ENCODE measurements at regions not wholly inside any gene's neighbourhood (a gene's known extent, or its start where the extent isn't known, plus 50 kb on each side); places are given as distances from the start of the nearest gene placed in this dataset.
"Not testable (repeated sequence)": the region's sequence is repeated elsewhere in the genome, so short reads cannot be mapped to it uniquely, and the experiment has no call there.

- not testable (repeated sequence) for DNase-seq (ENCODE audit: low read depth)
Observed at GRCh38 chr13:18322821-18323220, 858.8 kb downstream of the TUBA3C start.

DNA sequence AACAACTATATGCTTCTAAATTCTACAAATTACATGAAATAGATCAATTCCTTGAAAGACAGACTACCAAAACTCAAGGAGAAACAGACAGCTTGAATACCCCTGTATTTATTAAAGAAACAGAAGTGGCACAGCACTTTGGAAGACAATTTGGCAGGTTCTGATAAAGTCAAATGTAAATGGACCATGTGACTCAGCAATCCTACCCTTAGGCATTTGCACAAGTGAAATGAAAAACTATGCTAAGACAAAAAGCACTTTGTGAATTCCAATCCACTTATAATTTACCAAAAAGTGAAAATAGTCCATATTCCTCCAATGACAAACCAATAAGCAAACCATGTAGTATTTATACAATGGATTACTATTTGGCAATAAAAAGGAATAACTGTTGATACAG is 862.0 kb downstream of the TUBA3C start:
- DNase-seq (ENCODE audit: low read depth), result not testable (repeated sequence)

GRCh38 chr13:18303240-18303813 is 878.3 kb downstream of the TUBA3C start:
- peak; percentile 58 for DNase-seq (ENCODE audit: low read depth)

DNA sequence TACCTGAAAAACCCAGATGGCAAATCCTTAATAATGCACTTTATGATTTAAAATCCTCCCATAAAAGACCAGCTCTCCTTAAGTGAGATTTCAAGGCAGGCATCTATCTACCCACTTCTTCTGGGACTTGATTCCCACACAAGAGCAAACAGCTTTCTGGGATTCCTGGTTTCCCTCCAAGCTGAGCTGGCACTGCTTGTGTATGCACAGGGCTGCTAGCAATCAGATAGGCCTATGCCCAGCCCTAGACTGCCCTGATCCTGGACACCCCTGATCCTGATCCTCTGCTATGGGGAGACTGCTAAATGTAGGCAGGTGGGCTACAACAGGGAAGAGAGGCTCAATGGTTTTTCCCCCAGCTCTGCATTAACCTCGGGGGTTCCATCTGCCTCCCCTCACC is 880.7 kb downstream of the TUBA3C start:
- not testable (repeated sequence) for DNase-seq (ENCODE audit: low read depth)

DNA sequence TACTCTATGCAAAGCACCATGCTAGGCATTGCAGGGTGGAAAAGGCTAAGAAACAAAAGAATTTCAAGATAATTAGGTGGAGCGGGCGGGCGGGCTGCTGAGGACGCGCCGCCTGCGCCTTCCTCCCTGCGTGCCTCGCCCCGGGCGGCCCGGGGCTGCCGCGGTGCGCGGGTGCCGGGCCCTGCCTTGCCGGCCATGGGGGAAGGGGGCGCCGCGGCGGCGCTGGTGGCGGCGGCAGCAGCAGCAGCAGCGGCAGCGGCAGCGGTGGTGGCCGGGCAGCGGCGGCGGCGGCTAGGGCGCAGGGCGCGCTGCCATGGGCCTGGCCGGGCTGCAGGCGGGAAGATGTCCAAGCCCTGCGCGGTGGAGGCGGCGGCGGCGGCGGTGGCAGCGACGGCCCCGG is 884.3 kb downstream of the TUBA3C start:
- DNase-seq (ENCODE audit: low read depth), result not testable (repeated sequence)

DNA sequence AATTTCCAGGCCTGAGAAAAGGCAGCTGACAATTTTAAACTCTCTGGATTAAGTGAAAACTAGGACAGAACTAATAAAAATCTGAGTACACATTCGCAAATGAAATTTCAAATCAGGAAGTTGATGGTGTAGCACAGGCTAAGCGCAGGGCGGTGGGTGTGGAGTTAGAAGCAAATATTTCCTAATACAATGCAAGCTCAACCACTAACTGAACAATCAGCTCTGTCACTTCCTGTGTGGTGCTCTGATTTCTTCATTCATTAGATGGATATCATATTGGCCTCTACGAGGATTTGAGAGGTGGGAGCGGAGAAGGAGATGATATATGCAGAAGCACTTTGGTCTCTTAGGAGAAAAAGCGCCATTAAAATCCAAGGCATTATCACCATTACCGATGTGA is 885.0 kb downstream of the TUBA3C start:
- DNase-seq (ENCODE audit: low read depth), result not testable (repeated sequence)

DNA sequence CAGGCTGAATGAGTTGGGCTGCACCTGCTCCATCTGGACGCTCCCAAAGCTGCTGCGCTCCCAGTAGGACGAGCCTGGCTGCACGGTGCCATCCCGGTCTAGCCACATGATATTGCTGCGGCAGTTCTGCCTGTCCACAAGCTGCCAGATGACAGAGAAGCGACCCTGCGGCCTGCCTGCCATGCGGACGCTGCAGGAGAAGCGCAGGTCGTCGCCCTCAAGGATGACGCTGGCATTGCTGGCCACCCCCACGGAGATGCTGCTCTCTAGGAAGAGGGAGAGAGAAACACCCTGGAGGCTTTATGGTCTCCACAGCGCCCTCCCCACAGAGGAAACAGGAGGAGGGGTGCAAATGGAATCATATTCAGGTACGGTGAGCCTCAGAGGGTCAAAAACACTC is 887.3 kb downstream of the TUBA3C start:
- not testable (repeated sequence) for DNase-seq (ENCODE audit: low read depth)

- not testable (repeated sequence) for DNase-seq (ENCODE audit: low read depth)
Observed at GRCh38 chr13:18286848-18287247, 894.8 kb downstream of the TUBA3C start.

DNA sequence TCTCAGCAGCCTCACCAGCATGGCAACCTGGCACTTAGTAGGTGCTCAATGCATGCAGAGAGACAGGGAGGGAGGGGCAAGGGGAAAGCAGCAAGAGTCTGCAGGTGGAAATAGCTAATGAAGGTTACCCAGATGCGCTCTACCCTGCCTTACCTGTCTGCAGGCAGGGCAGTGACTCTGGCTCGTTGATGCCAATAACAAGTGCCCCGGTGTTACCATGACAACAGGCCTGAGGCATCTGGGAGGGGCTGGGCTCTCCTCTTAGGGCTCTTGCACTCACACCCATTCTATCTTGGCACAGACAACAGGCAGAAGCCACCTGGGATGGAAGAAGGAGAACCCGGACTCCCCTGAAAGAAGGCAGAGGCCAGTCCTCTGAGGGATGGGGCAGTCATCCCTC is 896.0 kb downstream of the TUBA3C start:
- DNase-seq (ENCODE audit: low read depth), result not testable (repeated sequence)

- DNase-seq (ENCODE audit: low read depth), result not testable (repeated sequence)
Observed at GRCh38 chr13:18284040-18284439, 897.6 kb downstream of the TUBA3C start.

- DNase-seq (ENCODE audit: low read depth), result not testable (repeated sequence)
Observed at GRCh38 chr13:18281829-18282597, 899.6 kb downstream of the TUBA3C start.

DNA sequence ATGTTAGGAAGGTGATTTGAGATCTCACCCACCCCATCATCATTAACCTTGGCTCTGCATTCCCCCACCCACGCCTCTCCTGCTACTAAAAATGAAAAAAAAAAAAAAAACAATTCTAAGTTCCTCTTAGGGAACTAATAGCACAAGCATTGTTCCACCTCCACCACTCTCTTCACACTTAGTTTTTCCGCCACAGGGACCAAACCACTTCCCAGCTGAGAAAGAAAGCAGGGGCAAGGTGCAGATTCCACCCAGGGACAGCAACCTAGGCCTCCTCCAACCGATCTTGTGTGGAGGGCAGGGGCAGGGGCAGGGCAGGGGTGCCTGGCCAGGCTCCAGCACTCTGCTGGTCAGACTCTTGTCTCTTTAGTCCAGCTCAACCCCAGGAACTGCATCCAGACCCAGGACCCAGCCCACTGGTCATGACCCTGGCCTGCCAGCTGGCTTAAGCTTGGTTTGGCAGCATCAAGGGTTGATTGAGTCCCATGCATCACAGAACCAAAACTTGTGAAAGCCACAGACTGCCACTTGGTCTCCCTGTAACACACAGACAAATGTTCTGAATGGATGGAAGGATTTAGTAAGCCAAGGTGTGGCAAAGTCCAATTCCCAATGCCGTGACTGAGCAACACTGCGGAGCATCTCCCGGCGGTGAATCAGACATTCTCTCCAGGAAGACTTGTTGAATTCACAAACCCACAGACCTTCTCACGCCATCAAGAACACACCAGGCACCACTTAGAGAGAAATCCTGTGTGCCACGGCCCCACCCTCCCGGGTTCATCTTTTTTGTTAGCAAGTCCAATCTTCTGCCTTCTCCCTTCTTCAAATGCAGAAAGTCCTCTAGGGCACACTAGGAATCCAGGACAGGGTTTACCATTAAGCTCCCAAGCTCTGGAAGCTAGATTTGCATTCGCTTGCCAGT is 900.5 kb downstream of the TUBA3C start:
- DNase-seq (ENCODE audit: low read depth), result peak; percentile 69

DNA sequence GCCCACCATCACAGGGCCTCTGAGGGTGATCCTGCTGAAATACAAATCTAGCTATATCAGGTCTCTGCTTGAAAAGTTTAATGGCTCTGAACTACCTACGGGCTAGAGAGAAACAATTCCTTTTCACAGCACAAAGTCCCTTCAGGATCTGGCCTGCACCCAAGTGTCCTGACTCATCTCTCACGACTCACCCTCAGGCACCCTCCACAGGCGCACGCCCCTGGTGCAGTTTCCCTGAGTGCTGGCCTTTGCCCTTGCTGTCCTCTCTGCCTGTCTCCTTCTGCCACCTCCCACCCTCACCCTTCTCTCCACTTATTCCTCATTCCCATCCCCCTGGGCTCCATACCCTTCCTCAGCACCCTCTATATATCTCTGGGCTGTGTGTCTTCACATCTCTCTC is 901.7 kb downstream of the TUBA3C start:
- peak; percentile 77 for DNase-seq (ENCODE audit: low read depth)

DNA sequence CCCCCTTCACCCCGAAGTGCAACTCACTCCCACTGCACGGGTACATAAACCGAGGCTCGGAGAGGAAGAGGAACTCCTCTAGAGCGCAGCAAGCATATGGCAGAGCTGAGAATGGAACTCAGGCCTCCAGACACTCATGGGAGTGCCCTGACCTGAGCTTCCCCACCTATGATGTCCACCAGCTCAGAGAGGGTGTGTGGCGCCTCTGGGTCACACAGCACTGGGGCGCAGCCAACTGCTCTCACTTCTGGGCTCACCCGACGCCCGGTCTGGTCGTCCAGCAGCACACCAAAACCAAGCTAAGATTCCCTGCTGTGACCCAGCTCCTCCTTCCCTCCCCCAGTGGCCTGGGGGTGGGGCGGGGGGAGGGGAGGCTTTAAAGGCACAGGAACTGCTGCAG is 904.3 kb downstream of the TUBA3C start:
- not testable (repeated sequence) for DNase-seq (ENCODE audit: low read depth)

GRCh38 chr13:18276280-18276679 is 905.3 kb downstream of the TUBA3C start:
- peak; percentile 87 for DNase-seq (ENCODE audit: low read depth)

DNA sequence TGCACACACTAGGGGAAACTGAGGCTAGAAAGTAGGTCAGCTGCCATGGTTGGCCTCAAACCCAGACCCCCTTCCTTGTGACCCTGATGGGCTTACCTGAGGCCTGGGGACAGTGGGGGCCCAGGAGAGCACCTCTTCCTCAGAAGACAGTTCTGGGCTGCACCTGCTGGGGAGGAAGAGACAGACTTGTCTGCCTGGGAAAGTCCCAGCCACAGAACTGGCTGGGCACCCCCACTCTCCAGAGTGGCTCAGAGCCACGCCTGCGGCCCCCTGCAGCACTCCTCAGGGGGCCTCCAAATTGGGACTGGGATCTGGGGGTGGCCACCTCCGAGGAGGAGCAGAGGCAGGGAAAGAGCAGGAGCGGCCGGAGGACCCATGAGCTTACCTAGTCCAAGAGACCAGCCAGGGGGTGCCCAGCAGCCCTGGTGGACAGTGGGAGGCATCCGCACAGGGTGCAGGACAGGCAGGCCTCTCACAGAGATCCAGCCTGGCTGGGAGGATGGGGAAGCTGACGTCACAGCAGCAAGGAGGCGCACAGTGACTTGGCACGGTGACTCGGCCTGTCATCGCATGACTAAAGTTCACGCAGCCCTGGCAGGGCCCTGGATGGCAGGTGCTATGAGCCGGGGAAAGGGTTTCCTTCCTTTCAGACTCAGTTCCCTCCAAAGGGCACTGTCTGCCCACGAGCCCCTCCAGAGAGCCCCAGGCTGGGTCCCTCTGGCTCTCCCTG is 907.7 kb downstream of the TUBA3C start:
- not testable (repeated sequence) for DNase-seq (ENCODE audit: low read depth)

DNA sequence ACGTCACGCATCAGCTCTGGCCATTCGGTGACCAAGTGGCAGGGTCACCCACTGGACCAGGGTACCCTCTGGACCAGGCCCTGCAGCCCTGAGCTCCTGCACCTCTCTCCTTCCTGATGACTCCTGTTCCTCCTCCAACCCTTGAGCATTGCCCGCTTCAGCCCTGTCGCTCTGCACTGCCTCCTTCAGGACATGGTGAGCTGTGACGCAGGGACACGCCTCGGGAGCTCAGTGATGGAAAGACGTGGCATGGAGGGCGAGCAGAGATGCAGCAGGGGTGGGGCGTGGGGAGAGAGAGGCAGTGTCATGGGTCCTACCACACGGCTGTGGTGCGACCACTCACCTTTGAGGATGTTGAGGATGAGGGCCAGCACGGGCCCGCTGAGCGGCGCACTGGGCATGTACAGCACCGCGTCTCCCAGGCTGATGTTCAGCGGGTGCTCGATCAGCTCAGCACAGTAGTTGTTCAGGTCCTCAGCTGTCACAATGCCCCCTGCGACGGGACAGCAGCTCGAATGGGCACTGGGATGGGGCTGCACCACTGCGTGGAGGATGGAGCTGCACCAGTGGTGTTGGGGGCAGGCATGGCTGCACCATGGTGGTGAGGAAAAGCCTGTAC is 922.7 kb downstream of the TUBA3C start:
- DNase-seq (ENCODE audit: low read depth), result not testable (repeated sequence)

- DNase-seq (ENCODE audit: low read depth), result not testable (repeated sequence)
Observed at GRCh38 chr13:18257686-18258085, 923.9 kb downstream of the TUBA3C start.

- DNase-seq (ENCODE audit: low read depth), result peak; percentile 37
Observed at GRCh38 chr13:18252848-18253247, 928.8 kb downstream of the TUBA3C start.

DNA sequence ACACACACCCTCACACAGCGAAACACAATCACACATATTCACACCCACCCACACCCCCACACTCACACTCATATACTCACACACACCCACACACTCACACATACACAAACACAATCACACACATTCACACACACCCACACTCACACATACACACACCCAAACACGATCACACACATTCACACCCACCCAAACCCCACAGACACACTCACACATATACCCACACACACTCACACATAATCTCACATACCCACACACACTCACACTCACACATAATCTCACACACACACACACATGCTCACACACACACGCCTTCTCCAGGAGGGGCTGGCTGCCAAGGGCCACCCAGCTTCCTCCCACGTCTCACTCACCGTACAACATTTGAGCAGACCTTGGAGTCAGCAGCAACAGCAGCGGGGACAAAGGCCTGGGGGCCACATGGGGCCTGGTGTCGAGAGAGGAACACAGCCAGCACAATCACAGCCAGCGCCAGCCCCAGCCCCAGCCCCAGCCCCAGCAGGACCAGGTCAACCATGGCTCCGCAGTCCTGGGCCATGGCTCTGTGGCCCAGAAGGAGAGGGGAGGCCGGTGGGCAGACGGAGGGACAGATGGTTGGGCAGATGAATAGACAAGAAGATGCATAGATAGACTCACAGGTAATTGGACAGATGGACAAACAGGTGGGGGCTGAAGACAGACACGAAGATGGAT is 932.9 kb downstream of the TUBA3C start:
- DNase-seq (ENCODE audit: low read depth), result not testable (repeated sequence)
